ENCODE measurements at regions not wholly inside any gene's neighbourhood (a gene's known extent, or its start where the extent isn't known, plus 50 kb on each side); places are given as distances from the start of the nearest gene placed in this dataset.

DNA sequence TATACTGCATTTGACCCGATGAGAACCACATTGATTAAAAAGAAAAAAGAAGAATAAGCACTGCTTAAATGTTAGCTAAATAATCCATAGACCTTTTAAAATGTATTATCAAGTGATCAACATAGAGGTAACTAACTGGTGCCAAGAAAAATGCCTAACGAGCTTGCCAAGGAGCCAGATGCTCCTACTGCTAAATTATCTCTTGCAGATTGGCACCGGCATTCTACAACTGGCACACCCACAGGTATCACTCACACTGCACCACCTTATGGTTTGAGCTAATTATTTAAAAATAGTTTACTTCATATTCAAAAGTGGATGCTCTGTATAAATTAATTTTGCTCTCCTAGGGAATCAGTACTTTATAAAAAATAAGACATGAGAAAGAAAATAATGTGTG is 341.6 kb upstream of the CDH7 start:
- TF ChIP-seq, protein P1, sequence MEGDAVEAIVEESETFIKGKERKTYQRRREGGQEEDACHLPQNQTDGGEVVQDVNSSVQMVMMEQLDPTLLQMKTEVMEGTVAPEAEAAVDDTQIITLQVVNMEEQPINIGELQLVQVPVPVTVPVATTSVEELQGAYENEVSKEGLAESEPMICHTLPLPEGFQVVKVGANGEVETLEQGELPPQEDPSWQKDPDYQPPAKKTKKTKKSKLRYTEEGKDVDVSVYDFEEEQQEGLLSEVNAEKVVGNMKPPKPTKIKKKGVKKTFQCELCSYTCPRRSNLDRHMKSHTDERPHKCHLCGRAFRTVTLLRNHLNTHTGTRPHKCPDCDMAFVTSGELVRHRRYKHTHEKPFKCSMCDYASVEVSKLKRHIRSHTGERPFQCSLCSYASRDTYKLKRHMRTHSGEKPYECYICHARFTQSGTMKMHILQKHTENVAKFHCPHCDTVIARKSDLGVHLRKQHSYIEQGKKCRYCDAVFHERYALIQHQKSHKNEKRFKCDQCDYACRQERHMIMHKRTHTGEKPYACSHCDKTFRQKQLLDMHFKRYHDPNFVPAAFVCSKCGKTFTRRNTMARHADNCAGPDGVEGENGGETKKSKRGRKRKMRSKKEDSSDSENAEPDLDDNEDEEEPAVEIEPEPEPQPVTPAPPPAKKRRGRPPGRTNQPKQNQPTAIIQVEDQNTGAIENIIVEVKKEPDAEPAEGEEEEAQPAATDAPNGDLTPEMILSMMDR (IDR thresholded peaks at IDR 0.05; ENCODE audit: borderline replicate concordance, extremely low read depth, low read length, poor library complexity, severe bottlenecking) = no peak
- TF ChIP-seq EZH2 (IDR thresholded peaks at IDR 0.05; ENCODE audit: borderline replicate concordance, low read depth, low read length, severe bottlenecking) = no peak

Measured in DND-41 (cell line).